ENCODE measurements at regions not wholly inside any gene's neighbourhood (a gene's known extent, or its start where the extent isn't known, plus 50 kb on each side); places are given as distances from the start of the nearest gene placed in this dataset.
"Not testable (repeated sequence)": the region's sequence is repeated elsewhere in the genome, so short reads cannot be mapped to it uniquely, and the experiment has no call there.

DNA sequence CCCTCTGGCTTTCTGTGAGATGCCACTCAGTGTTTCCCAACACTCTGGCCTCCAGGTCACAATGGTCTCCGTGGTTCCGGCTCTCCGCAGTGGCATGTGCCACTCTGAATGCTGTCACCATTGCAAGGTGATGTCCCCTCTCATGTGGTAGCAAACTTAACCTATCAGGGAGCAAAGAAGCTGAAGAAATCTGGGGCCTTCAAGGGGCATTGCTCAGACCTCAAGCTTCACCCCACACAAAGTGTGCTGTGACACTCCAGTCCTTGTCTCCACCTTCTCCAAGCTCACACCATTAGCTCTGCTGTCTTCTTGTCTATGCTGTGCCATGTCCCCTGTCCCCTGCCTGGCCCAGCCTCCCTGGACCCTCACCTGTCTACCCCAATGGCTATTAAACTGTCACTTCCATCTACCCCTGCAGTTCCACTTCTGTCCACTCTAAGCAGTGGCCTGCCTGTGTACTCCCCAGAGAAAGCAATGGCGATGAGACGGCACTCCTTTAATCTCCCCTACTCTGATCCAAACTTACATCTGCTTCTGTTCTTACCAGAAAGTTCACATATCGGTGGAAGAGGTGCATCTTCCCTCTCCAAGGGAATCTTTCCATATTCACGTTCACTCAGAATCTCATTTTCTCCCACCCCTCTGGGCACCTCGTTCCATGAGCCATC, 93.7 kb downstream of the DHRS2 start:
- no peak for DNase-seq (ENCODE audit: low read depth)
- in situ Hi-C loops (cut with HindIII; ENCODE audit: low pct_unique_long_range_greater_than_20kb, low sequenced_read_pairs), result no loop called here

GRCh38 chr14:23735394-23735793, 99.2 kb downstream of the DHRS2 start:
- in situ Hi-C loops (cut with HindIII; ENCODE audit: low pct_unique_long_range_greater_than_20kb, low sequenced_read_pairs), result no loop called here
- no peak for DNase-seq (ENCODE audit: low read depth)

GRCh38 chr14:23744368-23744767, 108.2 kb downstream of the DHRS2 start:
- in situ Hi-C loops (cut with HindIII; ENCODE audit: low pct_unique_long_range_greater_than_20kb, low sequenced_read_pairs); DNase-seq (ENCODE audit: low read depth): not testable (repeated sequence)

DNA sequence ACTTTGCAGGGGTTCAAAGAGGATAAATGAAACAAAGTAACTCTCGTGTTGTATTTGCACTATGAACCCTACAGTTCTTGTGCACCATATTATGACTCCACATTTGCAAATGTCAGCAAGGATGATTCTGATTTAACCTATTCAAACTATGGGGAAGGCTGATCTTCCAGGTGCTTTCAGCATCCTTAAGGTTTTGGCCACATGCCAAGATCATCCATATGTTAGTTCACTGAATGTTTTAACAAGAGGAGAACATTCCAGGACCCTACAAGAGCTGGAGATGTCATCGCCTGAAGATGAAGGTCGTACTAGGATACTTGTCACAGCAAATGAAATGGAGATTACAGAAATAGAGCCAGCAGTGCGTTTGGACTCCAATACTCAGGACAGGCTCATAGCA, 114.2 kb downstream of the DHRS2 start:
- in situ Hi-C loops (cut with HindIII; ENCODE audit: low pct_unique_long_range_greater_than_20kb, low sequenced_read_pairs), result no loop called here
- no peak for DNase-seq (ENCODE audit: low read depth)

GRCh38 chr14:23751616-23752015, 115.5 kb downstream of the DHRS2 start:
- in situ Hi-C loops (cut with HindIII; ENCODE audit: low pct_unique_long_range_greater_than_20kb, low sequenced_read_pairs), result no loop called here
- DNase-seq (ENCODE audit: low read depth), result no peak

GRCh38 chr14:23763394-23763793, 127.2 kb downstream of the DHRS2 start:
- no peak for DNase-seq (ENCODE audit: low read depth)
- in situ Hi-C loops (cut with HindIII; ENCODE audit: low pct_unique_long_range_greater_than_20kb, low sequenced_read_pairs), result no loop called here

GRCh38 chr14:23766737-23767401, 130.7 kb downstream of the DHRS2 start:
- in situ Hi-C loops (cut with HindIII; ENCODE audit: low pct_unique_long_range_greater_than_20kb, low sequenced_read_pairs), result no loop called here
- no peak for DNase-seq (ENCODE audit: low read depth)

- DNase-seq (ENCODE audit: low read depth); in situ Hi-C loops (cut with HindIII; ENCODE audit: low pct_unique_long_range_greater_than_20kb, low sequenced_read_pairs): not testable (repeated sequence)
Measured at GRCh38 chr14:23769221-23769728, 133.1 kb downstream of the DHRS2 start.

GRCh38 chr14:23773981-23774380, 137.8 kb downstream of the DHRS2 start:
- in situ Hi-C loops (cut with HindIII; ENCODE audit: low pct_unique_long_range_greater_than_20kb, low sequenced_read_pairs), result no loop called here
- DNase-seq (ENCODE audit: low read depth), result no peak

DNA sequence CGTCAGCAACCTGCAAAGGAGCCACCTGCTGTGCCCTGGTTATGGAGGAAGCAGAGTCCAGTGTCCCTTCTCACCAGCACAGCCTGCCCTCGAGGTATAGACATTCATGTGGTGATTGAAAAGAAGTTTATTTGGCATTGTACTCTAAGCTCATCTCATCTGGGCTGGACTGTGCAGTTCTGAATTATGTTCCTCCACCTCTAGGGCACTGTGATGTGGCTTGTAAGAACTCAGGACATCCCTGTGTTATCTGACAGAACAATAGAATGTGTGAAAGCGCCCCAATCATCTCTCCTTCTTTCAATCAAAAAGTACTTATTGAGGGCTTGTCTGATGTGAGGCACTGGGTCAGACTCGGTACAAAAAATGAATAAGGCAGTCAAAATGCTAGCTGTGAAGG, 140.1 kb downstream of the DHRS2 start:
- DNase-seq (ENCODE audit: low read depth), result no peak
- in situ Hi-C loops (cut with HindIII; ENCODE audit: low pct_unique_long_range_greater_than_20kb, low sequenced_read_pairs), result no loop called here

DNA sequence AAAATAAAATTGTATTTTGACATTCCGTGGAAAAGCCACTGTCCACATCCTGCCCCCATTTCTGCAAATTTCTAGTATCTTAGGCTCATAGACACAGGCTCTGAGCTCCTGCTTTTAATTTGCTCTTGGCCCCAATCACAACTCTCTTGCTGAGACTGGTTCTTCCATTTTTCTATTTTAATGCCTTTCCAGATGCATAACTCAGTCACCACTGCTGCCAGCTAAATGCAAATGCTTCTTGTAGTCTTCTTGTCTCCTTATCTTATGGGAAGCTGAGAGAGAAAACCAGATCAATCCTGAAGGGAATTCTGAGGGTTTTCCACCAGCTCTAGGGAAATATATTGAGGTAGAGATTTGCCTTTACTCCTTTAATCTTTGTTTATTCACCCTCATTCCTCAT, 149.0 kb downstream of the DHRS2 start:
- DNase-seq (ENCODE audit: low read depth), result no peak
- in situ Hi-C loops (cut with HindIII; ENCODE audit: low pct_unique_long_range_greater_than_20kb, low sequenced_read_pairs), result no loop called here

DNA sequence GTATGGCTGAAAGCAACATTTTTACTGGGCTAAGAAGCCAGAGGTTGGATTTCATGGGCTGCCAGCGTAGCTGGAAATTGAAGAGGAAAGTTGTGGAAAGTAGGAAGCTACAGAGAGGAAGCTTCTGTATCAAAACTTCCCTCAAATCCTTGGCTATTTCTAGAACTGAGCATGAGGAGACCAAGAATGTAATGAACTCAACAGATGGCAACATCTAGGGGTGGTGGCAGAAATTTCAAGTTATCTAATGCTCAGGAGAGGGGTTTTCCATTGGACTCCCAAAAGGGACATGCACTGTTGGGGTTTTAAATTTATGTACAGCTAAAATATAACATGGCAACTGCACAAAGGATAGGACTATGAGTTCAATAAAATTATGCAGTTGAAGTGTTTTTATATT, 151.3 kb downstream of the DHRS2 start:
- in situ Hi-C loops (cut with HindIII; ENCODE audit: low pct_unique_long_range_greater_than_20kb, low sequenced_read_pairs), result no loop called here
- no peak for DNase-seq (ENCODE audit: low read depth)

- no peak for DNase-seq (ENCODE audit: low read depth)
- in situ Hi-C loops (cut with HindIII; ENCODE audit: low pct_unique_long_range_greater_than_20kb, low sequenced_read_pairs), result no loop called here
Measured at GRCh38 chr14:23789696-23790095, 153.5 kb downstream of the DHRS2 start.

DNA sequence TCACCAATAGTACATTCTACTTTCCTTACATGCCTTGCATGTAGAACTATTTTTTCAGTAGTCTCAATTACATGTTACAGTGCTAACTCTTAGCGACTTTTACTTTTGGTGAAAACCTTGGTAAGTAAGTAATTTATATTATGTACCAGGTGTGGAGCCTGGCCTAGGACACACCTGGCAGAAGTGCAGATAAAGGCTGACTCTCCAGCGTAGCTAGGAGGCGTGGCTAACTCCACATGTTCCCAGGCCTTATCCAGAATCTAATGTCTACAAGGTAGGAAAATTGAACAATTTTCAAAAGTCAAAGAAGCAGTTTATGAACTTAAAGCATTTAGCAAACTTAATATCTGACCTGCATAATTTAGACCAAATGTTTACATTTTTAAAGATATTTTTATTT, 157.4 kb downstream of the DHRS2 start:
- in situ Hi-C loops (cut with HindIII; ENCODE audit: low pct_unique_long_range_greater_than_20kb, low sequenced_read_pairs), result no loop called here
- no peak for DNase-seq (ENCODE audit: low read depth)

DNA sequence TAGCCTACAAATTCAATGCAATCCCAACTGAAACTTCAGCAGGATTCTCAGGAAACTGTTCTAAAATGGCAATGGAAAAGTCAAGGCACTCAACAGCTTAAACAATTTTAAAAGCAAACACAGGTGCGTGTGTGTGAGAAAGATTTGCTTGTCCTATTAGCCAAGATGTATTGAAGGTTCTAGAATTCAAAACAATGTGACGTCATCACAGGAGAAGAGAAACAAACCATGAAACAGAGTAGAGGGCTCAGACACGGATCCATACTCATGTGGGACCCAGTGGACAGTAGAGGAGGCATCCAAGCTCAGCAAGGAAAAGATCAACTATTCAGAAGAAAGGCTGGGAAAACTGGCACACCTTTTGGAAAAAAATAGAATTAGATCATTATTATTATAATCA, 152.8 kb upstream of the DHRS4 start:
- DNase-seq (ENCODE audit: low read depth), result no peak
- in situ Hi-C loops (cut with HindIII; ENCODE audit: low pct_unique_long_range_greater_than_20kb, low sequenced_read_pairs), result no loop called here

- no peak for DNase-seq (ENCODE audit: low read depth)
- in situ Hi-C loops (cut with HindIII; ENCODE audit: low pct_unique_long_range_greater_than_20kb, low sequenced_read_pairs), result no loop called here
Measured at GRCh38 chr14:23801766-23802165, 151.8 kb upstream of the DHRS4 start.

- in situ Hi-C loops (cut with HindIII; ENCODE audit: low pct_unique_long_range_greater_than_20kb, low sequenced_read_pairs), result no loop called here
- DNase-seq (ENCODE audit: low read depth), result no peak
Measured at GRCh38 chr14:23804817-23805216, 148.8 kb upstream of the DHRS4 start.

DNA sequence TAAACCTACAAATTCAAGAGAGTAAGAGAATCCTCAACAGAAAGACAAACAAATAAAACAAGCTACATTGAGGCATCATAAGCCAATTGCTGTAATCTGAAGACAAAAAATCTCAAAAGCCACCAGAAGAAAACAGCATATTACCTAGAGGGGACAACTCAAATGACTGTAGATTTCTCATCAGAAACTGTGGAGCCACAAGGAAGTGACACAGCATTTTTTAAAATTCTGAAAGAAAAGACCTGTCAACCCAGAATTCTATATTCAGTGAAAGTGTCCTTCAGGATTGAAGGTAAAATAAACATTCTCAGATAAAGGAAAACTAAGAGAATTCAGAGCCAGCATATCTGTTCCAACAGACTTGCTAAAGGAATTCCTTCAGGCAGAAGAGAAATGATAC, 147.8 kb upstream of the DHRS4 start:
- in situ Hi-C loops (cut with HindIII; ENCODE audit: low pct_unique_long_range_greater_than_20kb, low sequenced_read_pairs), result no loop called here
- peak; percentile 4 for DNase-seq (ENCODE audit: low read depth)

GRCh38 chr14:23814527-23815256, 138.9 kb upstream of the DHRS4 start:
- no peak for DNase-seq (ENCODE audit: low read depth)
- in situ Hi-C loops (cut with HindIII; ENCODE audit: low pct_unique_long_range_greater_than_20kb, low sequenced_read_pairs), result no loop called here
